Adipose tissue (tissue), 3 donors: ENCODE measurements at regions not wholly inside any gene's neighbourhood (a gene's known extent, or its start where the extent isn't known, plus 50 kb on each side); places are given as distances from the start of the nearest gene placed in this dataset.

Experiments used
- H3K27ac ChIP-seq: one replicate; pipeline ENCODE4 v1.5.1; 2013; ENCODE audit warnings: low read depth, low read length
- WGBS, 3 donors: extraction: QIAGEN DNeasy Blood & Tissue Kit; methylation state at CpG; one replicate each; pipeline ENCODE4 v1.1.7; 2013; 5-methylcytosine and 5-hydroxymethylcytosine counted together
- donor health status: healthy with polysubstance abuse.
- donor health status: Bipolar disorder and iron deficiency.
- donor health status: healthy.

GRCh38 chr2:14240868-14241267 is 391.6 kb upstream of the LRATD1 start:
- 64 to 73% (median 72%) methylated on average over 5 of the region's 5 CpGs for WGBS, 3 donors

GRCh38 chr2:14245901-14246300 is 386.6 kb upstream of the LRATD1 start:
- no peak overlapping the region for H3K27ac ChIP-seq

More at GRCh38 chr2:14240868-14241267, 391.6 kb upstream of the LRATD1 start:
- H3K27ac ChIP-seq = no peak overlapping the region

- 86 to 95% (median 90%) methylated on average over 18 of the region's 18 CpGs for WGBS, 3 donors
- H3K27ac ChIP-seq = no peak overlapping the region
Measured at GRCh38 chr2:14255135-14255820, 377.2 kb upstream of the LRATD1 start.

GRCh38 chr2:14256890-14257289 is 375.6 kb upstream of the LRATD1 start:
- WGBS, 3 donors = 72 to 90% (median 80%) methylated on average over 5 of the region's 5 CpGs

GRCh38 chr2:14257801-14258507 is 374.6 kb upstream of the LRATD1 start:
- H3K27ac ChIP-seq = no peak overlapping the region

More at GRCh38 chr2:14256890-14257289, 375.6 kb upstream of the LRATD1 start:
- no peak overlapping the region for H3K27ac ChIP-seq

- H3K27ac ChIP-seq = no peak overlapping the region
Measured at GRCh38 chr2:14261771-14262170, 370.7 kb upstream of the LRATD1 start.

- H3K27ac ChIP-seq = no peak overlapping the region
Measured at GRCh38 chr2:14263053-14263452, 369.5 kb upstream of the LRATD1 start.

- 74 to 85% (median 78%) methylated on average over 5 of the region's 5 CpGs for WGBS, 3 donors
- no peak overlapping the region for H3K27ac ChIP-seq
Measured at GRCh38 chr2:14270036-14270582, 362.4 kb upstream of the LRATD1 start.

- WGBS, 3 donors = 42 to 73% (median 66%) methylated on average over 4 of the region's 4 CpGs
- H3K27ac ChIP-seq = no peak overlapping the region
Measured at GRCh38 chr2:14272396-14273075, 360.0 kb upstream of the LRATD1 start.

GRCh38 chr2:14273650-14274049 is 358.9 kb upstream of the LRATD1 start:
- 67 to 79% (median 70%) methylated on average over 1 of the region's 1 CpG for WGBS, 3 donors
- no peak overlapping the region for H3K27ac ChIP-seq

GRCh38 chr2:14284244-14284643 is 348.3 kb upstream of the LRATD1 start:
- no peak overlapping the region for H3K27ac ChIP-seq

GRCh38 chr2:14285812-14286211 is 346.7 kb upstream of the LRATD1 start:
- H3K27ac ChIP-seq = no peak overlapping the region
- WGBS, 3 donors = 34 to 78% (median 72%) methylated on average over 1 of the region's 1 CpG

- 51 to 78% (median 73%) methylated on average over 3 of the region's 3 CpGs for WGBS, 3 donors
- no peak overlapping the region for H3K27ac ChIP-seq
Measured at GRCh38 chr2:14288016-14288415, 344.5 kb upstream of the LRATD1 start.

- no peak overlapping the region for H3K27ac ChIP-seq
- 28 to 51% (median 50%) methylated on average over 3 of the region's 3 CpGs for WGBS, 3 donors
Measured at GRCh38 chr2:14292964-14293363, 339.6 kb upstream of the LRATD1 start.

- 54 to 80% (median 66%) methylated on average over 2 of the region's 2 CpGs for WGBS, 3 donors
Measured at GRCh38 chr2:14297340-14297739, 335.2 kb upstream of the LRATD1 start.

GRCh38 chr2:14297906-14298305 is 334.6 kb upstream of the LRATD1 start:
- H3K27ac ChIP-seq = no peak overlapping the region
- 84 to 94% (median 93%) methylated on average over 1 of the region's 1 CpG for WGBS, 3 donors

More at GRCh38 chr2:14297340-14297739, 335.2 kb upstream of the LRATD1 start:
- no peak overlapping the region for H3K27ac ChIP-seq

- 79 to 86% (median 83%) methylated on average over 2 of the region's 2 CpGs for WGBS, 3 donors
- H3K27ac ChIP-seq = no peak overlapping the region
Measured at GRCh38 chr2:14301331-14301730, 331.2 kb upstream of the LRATD1 start.

GRCh38 chr2:14303366-14304115 is 329.0 kb upstream of the LRATD1 start:
- no peak overlapping the region for H3K27ac ChIP-seq
- 88 to 91% (median 89%) methylated on average over 3 of the region's 3 CpGs for WGBS, 3 donors

GRCh38 chr2:14304326-14304725 is 328.2 kb upstream of the LRATD1 start:
- no peak overlapping the region for H3K27ac ChIP-seq
